HG02970 (cell line): ENCODE measurements at regions not wholly inside any gene's neighbourhood (a gene's known extent, or its start where the extent isn't known, plus 50 kb on each side); places are given as distances from the start of the nearest gene placed in this dataset.
"Not testable (repeated sequence)": the region's sequence is repeated elsewhere in the genome, so short reads cannot be mapped to it uniquely, and the experiment has no call there.

Source experiments
- ATAC-seq: cut with Tn5 transposase; IDR thresholded peaks from one replicate; pipeline ENCODE4 v1.9.1; 2021; ENCODE audit warnings: mild to moderate bottlenecking, moderate library complexity, moderate number of reproducible peaks; ENCODE audit not compliant: unreplicated experiment, low FRiP score

DNA sequence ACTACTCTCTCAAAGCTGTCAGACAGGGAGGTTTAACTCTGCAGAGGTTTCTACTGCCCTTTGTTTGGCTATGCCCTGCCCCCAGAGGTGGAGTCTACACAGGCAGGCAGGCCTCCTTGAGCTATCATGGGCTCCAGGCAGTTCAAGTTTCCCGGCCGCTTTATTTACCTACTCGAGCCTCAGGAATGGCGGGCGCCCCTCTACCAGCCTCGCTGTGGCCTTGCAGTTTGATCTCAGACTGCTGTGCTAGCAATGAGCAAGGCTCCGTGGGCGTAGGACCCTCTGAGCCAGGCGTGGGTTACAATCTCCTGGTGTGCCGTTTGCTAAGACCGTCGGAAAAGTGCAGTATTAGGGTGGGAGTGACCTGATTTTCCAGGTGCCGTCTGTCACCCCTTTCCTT lies 124.3 kb downstream of the PTCHD1 start:
- ATAC-seq = not testable (repeated sequence)

DNA sequence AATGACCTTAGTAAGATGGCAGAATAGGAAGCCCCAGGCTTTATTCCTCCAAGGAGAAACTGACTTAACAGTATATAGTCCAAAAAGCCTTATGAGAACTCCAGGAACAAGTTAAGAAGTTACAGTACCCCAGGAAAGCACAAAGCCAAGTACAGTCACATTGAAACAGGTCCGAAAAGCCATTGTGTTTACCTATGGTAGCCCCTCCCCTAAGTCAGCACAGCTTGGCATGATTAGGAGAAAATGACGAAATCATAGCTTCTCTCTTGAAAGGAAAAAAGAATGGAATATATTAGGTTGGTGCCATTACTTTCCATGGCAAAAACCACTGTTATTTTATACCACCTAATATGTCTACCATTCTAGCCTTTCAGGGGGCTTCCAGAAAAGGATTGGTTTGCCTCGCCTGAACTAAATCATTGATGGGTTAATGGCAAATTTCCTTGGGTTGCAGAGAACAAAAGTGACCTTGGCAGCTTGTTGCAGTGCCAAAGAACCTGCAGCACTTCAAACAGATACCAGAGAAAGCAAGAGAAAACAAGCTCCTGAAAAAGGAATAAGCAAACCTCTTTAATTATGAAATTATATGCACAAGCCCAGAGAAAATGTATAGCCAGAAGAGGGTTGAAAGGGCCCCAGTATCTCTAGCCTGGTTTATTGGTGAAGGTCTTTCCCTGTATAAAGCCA lies 130.6 kb downstream of the PTCHD1 start:
- ATAC-seq = no peak

DNA sequence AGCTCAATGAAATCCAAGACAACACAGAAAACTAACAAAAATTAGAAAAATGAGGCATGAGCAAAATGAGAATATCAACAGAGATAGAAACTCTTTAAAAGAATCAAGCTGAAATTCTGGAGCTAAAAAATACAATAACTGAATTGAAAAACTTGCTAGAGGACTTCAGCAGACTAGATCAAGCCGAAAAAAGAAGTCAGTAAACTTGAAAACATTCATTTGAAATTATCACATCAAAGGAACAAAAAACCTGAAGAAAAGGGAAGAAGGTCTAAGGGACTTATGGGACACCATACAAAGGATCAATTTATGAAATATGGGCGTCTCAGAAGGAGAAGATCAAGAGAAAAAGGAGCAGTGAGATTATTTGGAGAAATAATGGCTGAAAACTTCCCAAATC lies 131.3 kb downstream of the PTCHD1 start:
- ATAC-seq = no peak

DNA sequence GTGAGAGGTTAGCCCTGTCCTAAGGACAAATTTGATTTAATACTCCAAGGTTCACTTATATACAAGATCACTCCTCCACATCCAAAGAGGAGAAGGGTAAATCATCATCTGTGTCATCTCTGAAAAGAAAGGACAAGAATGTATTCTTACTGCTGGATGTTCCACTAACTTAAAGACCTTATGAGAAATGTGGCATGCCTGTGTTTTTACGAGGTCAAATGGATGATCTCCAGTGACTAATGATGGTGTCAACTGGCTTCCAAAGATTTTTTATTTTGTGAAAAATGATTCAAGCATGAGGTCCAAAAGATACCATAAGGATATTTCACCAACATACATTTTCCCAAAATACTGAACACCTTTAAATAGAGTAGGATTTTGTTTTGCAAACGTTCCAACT lies 143.4 kb downstream of the PTCHD1 start:
- ATAC-seq = no peak

DNA sequence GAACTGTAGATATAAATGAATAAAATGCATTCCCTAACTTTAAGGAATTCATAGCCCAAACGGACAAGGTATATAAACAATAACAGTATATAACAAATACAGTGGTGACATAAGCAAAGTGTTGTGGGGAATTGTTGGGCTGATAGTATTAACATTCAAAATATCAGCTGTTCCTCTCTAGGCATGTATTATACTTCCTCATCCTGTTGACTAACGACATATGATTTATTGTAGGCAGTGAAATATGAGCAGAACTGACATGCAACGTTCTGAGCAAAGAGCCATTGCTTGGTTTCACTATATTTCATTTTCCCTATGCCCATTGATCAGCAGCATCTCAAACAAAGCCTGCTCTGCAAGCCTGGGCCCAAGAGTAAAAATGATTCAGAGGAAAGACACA lies 143.9 kb downstream of the PTCHD1 start:
- no peak for ATAC-seq

DNA sequence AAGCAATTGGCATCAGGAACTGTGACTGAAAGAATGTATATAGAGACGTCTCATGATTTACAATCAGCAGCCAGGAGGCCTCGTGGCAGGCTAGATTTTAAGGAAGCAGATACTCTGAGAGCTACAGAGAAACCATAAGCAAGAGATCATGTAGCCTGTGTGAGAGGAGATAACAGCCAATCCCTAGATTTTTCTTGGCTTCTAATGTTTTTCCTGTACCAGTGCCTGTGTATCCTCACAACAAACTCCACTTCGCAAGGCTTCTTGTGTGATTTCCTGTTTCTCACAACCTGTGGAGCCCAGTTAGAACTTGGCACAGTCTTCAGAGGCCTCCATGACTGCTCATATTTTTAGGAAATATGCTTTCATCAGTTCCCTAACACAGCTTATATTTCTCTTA lies 147.9 kb downstream of the PTCHD1 start:
- no peak for ATAC-seq

DNA sequence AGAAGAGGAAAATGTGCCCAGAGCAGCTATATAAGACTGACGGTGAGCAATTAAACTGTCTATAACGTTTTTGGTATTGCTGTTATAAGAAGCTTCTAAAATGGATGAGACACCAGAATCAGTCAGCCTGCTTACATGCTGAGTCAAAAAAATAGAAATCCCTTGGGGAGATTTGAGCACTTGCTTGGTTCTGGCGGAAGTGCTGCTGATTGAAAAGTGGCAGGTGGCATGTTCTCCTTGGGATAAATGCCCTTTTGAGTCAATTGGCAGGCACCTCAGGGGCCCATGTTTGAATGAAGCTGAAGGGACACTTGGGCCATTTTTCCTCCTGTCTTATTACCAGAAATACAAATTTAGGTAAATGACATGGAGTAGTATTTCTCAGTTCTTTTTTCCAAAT lies 148.7 kb downstream of the PTCHD1 start:
- no peak for ATAC-seq

DNA sequence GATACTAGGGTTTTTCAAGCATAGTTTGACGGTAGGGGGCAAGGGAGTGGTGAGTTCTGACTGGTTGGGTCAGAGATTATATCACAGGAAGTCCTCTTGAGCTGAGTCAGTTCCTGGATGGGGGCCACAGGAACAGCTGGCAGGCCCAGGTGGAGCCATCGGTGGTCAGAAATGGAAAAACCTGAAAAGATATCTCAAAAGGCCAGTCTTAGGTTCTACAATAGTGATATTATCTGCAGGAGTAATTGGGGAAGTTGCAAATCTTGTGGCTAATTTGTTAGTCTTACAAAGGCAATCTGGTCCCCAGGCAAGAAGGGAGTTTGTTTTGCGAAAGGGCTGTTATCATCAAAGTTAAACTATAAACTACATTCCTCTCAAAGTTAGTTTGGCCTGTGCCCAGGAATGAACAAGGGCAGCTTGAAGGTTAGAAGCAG lies 159.3 kb downstream of the PTCHD1 start:
- ATAC-seq = peak; percentile 50

DNA sequence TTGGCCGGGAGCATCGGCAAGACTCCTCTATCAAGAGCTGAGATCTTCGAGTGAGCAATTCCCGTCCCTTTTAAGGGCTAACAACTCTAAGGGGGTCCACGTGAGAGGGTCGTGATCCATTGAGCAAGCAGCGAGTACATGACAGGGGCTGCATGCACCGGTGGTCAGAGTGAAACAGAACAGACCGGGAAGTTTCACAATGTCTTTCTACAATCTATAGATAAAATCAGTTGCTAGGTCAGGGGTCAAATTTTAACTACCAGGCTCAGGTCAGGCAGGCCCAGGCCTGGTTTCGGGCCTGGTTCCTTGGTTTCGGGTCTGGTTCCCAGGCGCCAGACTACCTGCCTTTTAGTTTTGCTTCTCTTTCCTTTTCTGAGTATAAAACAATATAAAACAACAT lies 160.1 kb downstream of the PTCHD1 start:
- ATAC-seq = no peak

DNA sequence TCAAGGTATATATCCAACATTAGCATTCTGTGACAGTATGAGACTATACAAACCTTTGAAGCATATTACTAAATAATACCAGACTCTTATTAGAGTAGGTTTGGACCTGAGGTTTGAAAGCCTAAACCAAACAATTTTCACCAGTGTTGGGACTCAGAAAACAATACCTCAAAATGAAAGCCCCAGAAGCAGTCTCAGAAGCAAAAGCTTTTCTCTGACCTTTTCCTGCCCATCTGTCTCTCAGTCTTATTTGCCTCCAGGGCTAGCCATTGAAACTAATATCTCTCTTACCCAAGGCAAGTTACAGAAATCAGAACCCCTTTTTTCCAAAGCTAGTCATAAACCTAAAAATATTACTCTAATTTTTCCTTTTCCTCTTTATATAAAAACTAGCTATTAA lies 163.3 kb downstream of the PTCHD1 start:
- ATAC-seq = no peak

DNA sequence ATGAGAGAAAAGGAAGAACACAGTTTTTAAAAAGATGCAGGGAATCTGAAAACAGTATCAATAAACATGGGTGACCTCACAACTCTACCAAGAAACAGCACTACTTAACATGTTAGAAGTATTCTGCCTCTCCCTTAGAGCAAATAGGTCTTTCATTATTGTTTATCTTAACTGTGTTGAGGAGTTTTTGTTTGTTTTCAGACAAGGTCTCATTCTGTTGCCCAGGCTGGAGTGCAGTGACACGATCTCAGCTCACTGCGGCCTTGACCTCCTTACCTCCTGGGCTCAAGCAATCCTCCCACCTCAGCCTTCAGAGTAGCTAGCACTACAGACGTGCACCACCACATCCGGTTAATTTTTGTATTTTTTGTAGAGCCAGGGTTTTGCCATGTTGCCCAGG lies 165.3 kb upstream of the PRDX4 start:
- ATAC-seq = no peak

DNA sequence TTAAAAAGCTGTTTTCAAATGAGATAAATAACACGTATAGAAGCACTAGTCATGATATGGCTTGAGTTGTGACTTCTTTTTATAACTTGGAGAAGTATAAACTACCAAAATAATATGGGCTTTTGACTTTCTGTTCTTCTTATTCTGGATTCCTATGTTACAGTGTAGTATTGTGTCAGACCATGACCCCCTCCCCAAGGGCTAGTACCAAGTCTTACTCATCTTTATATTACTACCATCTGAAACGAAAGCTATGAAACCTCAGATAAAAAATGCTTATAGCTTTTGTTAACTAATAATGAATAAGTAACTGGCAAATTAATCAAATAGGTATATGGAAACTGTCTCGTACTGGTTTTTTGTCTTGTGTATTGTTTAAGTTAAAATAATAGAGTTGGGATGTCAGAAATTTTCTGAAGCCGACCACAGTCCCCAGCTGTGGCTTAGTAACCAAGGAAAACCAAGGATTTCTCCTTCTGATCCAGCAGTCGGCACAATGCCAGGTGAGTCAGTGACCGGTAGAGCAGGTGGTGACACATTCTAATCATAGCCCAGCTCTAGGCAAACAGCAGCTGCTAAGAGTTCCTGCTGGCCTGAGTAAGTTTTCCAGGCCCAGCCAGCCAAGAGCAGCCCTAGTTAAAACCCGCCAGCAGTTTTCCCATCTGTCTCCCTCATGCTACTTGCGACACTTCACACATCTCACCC lies 163.3 kb upstream of the PRDX4 start:
- ATAC-seq = no peak

DNA sequence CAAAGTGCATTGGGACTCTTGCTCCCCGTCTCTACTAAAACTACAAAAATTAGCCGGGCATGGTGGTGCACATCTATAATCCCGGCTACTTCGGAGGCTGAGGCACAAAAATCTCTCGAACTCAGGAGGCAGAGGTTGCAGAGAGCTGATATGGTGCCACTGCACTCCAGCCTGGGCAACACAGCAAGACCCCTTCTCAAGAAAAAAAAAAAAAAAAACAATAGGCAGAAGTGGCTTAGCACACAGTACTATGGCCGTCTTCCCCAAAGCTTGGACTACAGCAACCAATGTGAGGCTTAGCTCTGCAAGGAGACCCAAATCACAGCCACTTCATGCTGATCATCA lies 162.8 kb upstream of the PRDX4 start:
- no peak for ATAC-seq

DNA sequence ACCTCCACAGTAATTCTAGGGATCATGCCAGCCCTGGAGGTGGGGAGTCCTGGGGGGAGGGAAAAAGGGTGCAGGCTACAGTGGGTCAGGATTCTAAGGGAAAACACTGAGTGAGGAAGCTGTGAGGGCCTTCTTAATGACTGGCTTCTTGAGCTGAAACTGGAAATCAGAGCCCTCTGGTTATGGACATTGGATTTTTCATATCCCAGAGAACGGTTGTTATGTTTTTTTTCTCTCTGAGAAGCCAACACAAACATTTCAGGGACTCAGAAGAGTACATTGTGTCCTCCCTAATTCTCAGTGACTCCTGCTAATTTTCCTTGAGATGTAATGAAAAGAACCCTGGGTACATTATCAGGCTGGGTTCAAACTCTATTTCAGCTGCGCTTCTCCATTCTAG lies 162.4 kb upstream of the PRDX4 start:
- ATAC-seq = no peak

DNA sequence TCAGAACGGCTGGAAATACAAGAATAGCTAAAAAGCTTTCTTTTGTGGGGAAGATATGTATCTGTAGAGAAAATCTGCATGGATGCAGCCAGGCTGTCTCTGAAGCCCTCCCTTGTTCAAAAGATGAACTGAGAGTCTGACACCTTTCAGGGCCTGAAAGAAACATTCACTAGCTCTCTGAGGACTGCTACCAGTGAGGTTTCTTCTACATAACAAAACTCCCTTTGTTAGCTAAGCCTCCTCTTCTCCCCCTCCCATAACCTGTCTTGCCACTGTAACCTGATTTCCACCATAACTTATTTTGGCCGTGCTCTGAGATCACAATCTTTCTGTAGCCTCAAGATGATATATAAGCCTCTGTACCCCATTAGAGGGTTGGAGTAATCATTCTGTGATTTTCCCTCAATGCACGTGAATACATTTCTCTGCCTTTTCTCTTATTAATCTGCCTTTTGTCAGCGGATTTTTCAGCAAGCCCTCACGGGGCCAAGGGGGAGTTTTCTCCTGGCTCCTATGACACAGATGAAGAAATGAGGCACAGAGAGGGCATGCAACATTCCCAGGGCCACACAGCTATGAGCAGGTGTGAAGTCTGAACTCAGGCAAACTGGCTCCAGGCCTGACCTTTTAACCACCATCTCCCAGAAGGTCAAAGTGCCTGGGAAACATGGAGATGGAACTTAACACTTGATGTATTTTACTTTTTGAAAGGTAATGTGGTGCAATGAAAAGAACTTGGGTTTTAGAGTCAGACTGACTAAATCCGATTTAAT lies 161.6 kb upstream of the PRDX4 start:
- no peak for ATAC-seq

DNA sequence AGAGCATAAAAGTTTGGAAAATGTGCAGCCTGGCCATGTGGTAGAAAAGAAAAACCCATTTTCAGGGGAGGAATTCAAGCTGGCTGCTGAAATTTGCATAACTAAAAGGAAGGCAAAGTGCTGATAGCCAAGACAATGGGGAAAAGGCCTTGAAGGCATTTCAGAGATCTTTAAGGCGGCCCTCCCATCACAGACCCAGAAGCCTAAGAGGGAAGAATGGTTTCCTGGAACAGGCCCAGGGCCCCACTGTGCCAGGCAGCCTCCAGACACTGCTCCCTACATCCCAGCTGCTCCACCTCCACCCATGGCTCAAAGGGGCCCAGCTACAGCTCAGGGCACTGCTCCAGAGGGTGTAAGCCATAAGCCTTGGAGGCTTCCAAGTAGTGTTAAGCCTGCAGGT lies 158.0 kb upstream of the PRDX4 start:
- no peak for ATAC-seq

DNA sequence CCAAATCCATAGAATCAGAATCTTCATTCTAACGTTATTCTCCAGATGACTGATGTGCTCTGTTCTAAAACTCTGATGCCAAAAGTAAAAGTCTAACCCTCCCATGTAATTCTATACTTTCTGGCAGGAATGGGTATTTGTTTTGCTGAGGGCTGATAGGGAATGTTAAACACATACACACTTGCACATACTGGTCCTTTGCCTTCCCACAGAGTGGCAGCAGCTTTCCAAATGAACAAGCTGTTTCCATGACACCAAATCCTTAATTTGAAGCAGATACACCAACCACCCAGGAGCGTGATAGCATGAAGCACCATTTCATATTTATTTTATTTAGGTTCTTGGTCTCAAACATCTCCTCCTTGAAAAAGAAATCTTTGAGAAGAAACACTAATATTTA lies 155.5 kb upstream of the PRDX4 start:
- no peak for ATAC-seq

DNA sequence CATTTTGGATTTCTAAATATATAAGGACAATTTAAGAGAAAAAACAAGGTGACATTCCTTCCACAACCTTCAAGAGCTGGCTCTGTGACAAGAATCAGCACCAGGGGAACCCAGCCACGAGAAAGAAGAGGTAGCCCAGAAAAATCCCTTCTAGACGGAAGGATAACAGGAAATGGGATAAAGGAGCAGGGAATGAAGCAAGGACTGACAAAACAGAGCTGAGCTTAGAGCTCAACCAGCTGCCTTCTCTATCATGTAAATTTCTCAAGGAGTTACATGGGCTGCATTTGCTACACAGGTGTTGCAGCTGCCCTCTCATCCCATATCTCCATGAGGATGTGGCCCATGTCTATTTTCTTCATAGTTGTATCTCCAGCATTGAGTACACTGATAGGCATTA lies 154.2 kb upstream of the PRDX4 start:
- ATAC-seq = no peak

DNA sequence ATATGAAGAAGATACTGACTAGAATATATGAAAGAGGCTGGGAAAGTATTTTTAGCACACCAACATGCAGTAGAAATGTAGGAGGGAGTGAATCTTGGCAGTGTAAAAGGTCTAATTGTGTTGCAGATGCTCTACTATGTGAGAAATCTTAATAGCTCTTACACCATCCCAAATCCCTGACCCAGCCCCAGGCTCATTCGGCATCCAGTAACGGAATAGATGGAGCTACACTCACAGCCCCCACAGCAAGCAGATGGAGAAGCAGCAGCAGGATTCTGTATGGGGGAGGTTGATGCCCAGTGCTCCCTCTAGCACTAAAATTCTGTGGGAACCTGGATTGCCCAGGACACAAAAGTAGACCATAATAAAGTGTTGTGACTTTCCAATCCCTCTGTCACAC lies 153.2 kb upstream of the PRDX4 start:
- no peak for ATAC-seq

DNA sequence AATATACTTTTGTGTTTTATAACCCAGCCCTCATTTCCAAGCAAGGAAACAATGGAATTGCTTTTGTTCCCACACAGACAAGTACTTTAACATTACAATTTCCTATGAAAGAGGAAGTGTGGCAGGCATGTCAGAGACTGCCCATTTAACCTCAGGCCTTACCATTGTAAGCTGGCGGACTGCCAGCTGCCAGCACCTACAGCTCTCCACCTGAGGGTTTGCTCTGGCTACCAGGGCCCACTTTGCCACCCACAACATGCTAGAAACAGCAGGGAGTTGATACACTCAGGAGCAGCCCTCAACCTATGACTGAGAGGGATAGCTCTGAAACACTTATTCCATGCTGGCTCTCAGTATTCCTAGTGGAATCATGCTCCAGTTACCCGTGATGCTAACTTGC lies 152.3 kb upstream of the PRDX4 start:
- ATAC-seq = no peak

DNA sequence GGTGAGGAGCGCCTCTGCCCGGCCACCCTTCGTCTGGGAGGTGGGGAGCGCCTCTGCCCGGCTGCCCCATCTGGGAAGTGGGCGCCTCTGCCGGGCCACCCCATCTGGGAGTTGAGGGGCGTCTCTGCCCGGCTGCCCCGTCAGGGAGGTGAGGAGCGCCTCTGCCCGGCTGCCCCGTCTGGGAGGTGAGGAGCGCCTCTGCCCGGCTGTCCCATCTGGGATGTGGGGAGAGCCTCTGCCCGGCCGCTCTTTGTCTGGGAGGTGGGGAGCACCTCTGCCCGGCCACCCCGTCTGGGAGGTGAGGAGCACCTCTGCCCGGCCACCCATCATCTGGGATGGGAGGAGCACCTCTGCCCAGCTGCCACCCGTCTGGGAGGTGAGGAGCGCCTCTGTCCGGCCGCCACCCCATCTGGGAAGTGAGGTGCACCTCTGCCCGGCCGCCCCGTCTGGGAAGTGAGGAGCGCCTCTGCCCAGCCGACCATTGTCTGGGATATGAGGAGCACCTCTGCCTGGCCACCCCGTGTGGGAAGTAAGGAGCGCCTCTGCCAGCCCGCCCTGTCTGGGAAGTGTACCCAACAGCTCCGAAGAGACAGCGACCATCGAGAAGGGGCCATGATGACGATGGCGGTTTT lies 144.2 kb upstream of the PRDX4 start:
- not testable (repeated sequence) for ATAC-seq
